Right atrium auricular region (tissue), 2 donors: ENCODE measurements at regions not wholly inside any gene's neighbourhood (a gene's known extent, or its start where the extent isn't known, plus 50 kb on each side); places are given as distances from the start of the nearest gene placed in this dataset.

Experiments used
- DNase-seq: peaks from one replicate; pipeline ENCODE4 v3.0.0-alpha.2; 2019; ENCODE audit warnings: low spot score
- H3K27ac ChIP-seq, 2 donors: fragments of 200-600 bp; sonication (generic); 1 replicate in 1 of 2; 2 replicates in 1 of 2; pipeline ENCODE4 v1.5.1; 2016 to 2019
- H3K27me3 ChIP-seq, 2 donors: fragments of 200-600 bp; sonication (generic); one replicate each; pipeline versions ENCODE4 v1.5.1 to v1.6.0; 2017 to 2019
- H3K36me3 ChIP-seq: fragments of 200-600 bp; sonication (generic); one replicate; pipeline ENCODE4 v1.5.1; 2016
- H3K4me1 ChIP-seq, 2 donors: fragments of 200-600 bp; sonication (generic); one replicate each; pipeline versions ENCODE4 v1.5.1 to v1.6.0; 2017 to 2019
- H3K4me3 ChIP-seq, 2 donors: fragments of 200-600 bp; sonication (generic); 1 replicate in 1 of 2; 2 replicates in 1 of 2; pipeline ENCODE4 v1.5.1; 2017 to 2019; ENCODE audit warnings: mild to moderate bottlenecking in 1 of 2, moderate library complexity in 1 of 2
- H3K9me3 ChIP-seq, 2 donors: fragments of 200-600 bp; sonication (generic); one replicate each; pipeline ENCODE4 v1.5.1; 2019
- TF ChIP-seq, protein P1 (sequence below), 2 donors: fragments of 200-600 bp; sonication (generic); IDR thresholded peaks; one replicate each; pipeline ENCODE4 v1.5.1; 2019; ENCODE audit warnings: antibody characterized with exemption in 2 of 2

DNA sequence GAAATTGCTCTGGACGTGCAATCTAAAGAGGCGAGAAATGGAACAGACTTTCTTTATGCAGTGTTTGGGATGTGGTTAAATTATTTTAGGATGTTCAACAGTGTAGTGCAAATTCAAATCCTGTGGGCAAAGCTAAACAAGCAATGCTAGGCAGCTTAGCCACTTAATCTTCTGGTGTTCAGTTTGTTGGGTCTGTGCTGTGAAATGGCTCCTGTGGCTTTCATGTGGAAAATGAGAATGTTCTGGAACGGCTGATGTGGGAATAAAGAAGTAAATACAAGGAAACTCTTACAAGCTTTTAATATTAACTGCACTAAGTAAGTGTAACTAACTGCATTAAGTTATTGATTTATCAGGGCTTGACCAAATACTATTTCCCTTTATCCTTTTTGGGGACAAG, 766.6 kb downstream of the ADGRL2 start:
- TF ChIP-seq, protein P1, sequence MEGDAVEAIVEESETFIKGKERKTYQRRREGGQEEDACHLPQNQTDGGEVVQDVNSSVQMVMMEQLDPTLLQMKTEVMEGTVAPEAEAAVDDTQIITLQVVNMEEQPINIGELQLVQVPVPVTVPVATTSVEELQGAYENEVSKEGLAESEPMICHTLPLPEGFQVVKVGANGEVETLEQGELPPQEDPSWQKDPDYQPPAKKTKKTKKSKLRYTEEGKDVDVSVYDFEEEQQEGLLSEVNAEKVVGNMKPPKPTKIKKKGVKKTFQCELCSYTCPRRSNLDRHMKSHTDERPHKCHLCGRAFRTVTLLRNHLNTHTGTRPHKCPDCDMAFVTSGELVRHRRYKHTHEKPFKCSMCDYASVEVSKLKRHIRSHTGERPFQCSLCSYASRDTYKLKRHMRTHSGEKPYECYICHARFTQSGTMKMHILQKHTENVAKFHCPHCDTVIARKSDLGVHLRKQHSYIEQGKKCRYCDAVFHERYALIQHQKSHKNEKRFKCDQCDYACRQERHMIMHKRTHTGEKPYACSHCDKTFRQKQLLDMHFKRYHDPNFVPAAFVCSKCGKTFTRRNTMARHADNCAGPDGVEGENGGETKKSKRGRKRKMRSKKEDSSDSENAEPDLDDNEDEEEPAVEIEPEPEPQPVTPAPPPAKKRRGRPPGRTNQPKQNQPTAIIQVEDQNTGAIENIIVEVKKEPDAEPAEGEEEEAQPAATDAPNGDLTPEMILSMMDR (IDR thresholded peaks at IDR 0.05): no peak
- Histone ChIP-seq H3K36me3 (no peaks in the 10 kb centered on the region), H3K9me3 (no peaks in the 10 kb centered on the region), H3K4me3 (no peak overlapping the region), H3K27ac (no peak overlapping the region), H3K27me3 (no peaks in the 10 kb centered on the region), H3K4me1 (peaks cover 0 to 12% of the 10 kb centered on the region in 2 donors)
- no peak for DNase-seq

DNA sequence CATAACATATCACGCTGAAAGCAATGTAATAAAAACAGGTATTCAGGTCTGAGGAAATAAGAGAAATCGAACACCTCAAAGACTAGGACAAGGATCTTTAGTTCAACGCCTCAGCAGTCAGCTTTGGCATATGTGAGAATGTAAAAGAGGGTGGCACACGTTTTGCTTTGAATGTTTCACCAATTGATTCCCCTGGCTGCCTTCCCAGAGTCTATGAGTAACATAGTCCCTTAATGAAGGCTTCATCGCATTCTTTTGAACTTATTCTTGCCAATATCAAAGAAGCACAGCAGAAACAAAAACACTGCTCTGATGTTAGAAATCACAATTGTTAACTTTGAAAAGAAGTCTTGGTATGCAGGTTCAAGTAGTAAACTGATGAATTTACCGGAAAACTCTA, 764.8 kb downstream of the ADGRL2 start:
- TF ChIP-seq, protein P1 (IDR thresholded peaks at IDR 0.05): no peak
- no peaks in the 10 kb centered on the region for H3K27me3 ChIP-seq
- no peaks in the 10 kb centered on the region for H3K9me3 ChIP-seq
- DNase-seq: no peak
- H3K4me1 ChIP-seq: peaks cover 0 to 12% of the 10 kb centered on the region in 2 donors
- H3K36me3 ChIP-seq: no peaks in the 10 kb centered on the region
- H3K27ac ChIP-seq: no peak overlapping the region
- H3K4me3 ChIP-seq: no peak overlapping the region

DNA sequence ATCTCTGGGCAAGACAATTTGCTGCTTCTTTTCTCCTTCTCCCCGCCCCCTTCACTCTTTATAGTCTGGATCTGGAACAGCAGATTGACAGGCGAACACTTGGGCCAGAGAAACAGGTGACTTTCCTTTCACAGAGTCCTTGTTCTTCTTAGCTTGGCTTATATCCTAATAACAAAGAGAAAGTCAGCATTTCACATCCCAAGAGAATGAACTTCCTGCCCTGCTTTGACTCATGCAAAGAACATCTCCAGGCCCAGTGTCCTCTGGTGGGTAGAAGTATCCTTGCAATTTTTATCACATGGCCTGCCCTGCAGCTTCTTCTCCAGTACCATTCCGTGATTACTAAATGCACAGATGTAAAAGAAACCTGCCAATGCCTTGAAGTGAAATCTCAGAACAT, 764.4 kb downstream of the ADGRL2 start:
- DNase-seq: no peak
- H3K9me3 ChIP-seq: no peaks in the 10 kb centered on the region
- peaks cover 0 to 12% of the 10 kb centered on the region in 2 donors for H3K4me1 ChIP-seq
- TF ChIP-seq, protein P1 (IDR thresholded peaks at IDR 0.05): no peak
- H3K27me3 ChIP-seq: no peaks in the 10 kb centered on the region
- no peaks in the 10 kb centered on the region for H3K36me3 ChIP-seq
- H3K27ac ChIP-seq: no peak overlapping the region
- H3K4me3 ChIP-seq: no peak overlapping the region

DNA sequence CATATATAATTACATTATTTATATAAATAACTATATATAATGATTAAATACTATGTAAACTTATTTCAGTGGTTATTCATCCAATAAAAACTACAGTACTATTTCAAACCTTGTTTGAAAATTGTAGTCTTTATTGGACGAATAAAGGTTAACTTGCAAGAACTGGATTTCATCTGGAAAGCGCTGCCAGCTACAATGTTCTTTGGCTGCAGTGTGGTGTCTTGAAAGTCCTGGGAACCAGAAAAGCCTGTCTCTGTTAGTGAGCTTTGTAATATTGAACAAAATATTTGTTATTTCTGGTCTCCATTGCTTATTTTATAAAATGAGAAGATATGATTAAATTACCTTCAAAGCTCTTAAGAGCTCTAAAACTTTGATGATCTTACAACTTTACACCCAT, 763.6 kb downstream of the ADGRL2 start:
- H3K4me3 ChIP-seq: no peak overlapping the region
- H3K4me1 ChIP-seq: peaks cover 0 to 12% of the 10 kb centered on the region in 2 donors
- H3K27me3 ChIP-seq: no peaks in the 10 kb centered on the region
- no peak overlapping the region for H3K27ac ChIP-seq
- DNase-seq: no peak
- H3K36me3 ChIP-seq: no peaks in the 10 kb centered on the region
- H3K9me3 ChIP-seq: no peaks in the 10 kb centered on the region
- TF ChIP-seq, protein P1 (IDR thresholded peaks at IDR 0.05): no peak

DNA sequence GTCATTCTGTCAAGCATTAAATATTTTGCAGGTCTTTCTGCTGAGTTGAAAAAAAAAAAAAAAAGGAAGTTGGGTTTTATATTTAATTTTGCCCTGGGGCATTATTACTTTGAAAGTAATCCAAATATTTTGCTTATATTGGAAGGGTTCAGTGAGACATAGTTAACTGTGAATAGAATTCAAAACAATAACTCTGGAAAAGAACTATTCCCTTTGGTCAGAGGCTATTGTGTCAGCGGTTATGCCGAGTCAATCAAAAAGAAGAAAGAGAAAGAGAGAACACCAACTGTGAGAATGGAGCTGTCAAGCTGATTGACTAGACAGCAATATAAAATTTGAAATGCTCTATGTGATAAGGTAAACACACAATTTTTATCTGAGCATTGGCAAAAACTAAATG, 761.7 kb downstream of the ADGRL2 start:
- TF ChIP-seq, protein P1 (IDR thresholded peaks at IDR 0.05): no peak
- H3K4me1 ChIP-seq: peaks cover 0 to 12% of the 10 kb centered on the region in 2 donors
- no peaks in the 10 kb centered on the region for H3K9me3 ChIP-seq
- no peaks in the 10 kb centered on the region for H3K27me3 ChIP-seq
- H3K36me3 ChIP-seq: no peaks in the 10 kb centered on the region
- no peak overlapping the region for H3K4me3 ChIP-seq
- H3K27ac ChIP-seq: no peak overlapping the region
- DNase-seq: no peak

DNA sequence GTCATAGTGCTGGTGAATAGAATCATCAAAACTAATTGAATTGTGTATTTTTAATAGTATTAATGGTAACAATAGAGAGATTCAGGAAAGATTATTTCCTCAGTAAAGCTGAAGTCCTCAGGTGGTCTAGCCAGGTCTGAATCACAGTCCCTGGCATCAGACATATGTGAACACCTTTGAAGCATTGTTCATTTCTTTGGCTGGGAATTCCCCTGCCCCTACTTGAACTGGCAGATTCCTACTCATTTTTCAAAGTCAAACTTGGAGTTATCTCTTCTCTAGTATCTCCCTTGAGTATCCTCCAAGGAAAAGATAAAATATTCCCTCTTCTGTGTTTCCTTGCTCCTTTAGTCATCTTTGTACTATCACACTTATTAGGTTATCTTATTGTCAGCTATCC, 759.8 kb downstream of the ADGRL2 start:
- no peaks in the 10 kb centered on the region for H3K36me3 ChIP-seq
- DNase-seq: no peak
- H3K27ac ChIP-seq: no peak overlapping the region
- H3K4me3 ChIP-seq: no peak overlapping the region
- peaks cover 0 to 11% of the 10 kb centered on the region in 2 donors for H3K4me1 ChIP-seq
- H3K27me3 ChIP-seq: no peaks in the 10 kb centered on the region
- TF ChIP-seq, protein P1 (IDR thresholded peaks at IDR 0.05): no peak
- H3K9me3 ChIP-seq: no peaks in the 10 kb centered on the region
